NCI-H69 (cell line): ENCODE measurements at regions not wholly inside any gene's neighbourhood (a gene's known extent, or its start where the extent isn't known, plus 50 kb on each side); places are given as distances from the start of the nearest gene placed in this dataset.

Experiments used
- DNase-seq: peaks from one replicate; lab custom pipeline; 2025; lab: John Stamatoyannopoulos, UW

- DNase-seq = no peak
Measured at GRCh38 chr11:130614591-130614990, 166.1 kb downstream of the ADAMTS15 start.

GRCh38 chr11:130615561-130615960, 167.1 kb downstream of the ADAMTS15 start:
- no peak for DNase-seq

- no peak for DNase-seq
Measured at GRCh38 chr11:130616573-130616972, 168.1 kb downstream of the ADAMTS15 start.

- DNase-seq = no peak
Measured at GRCh38 chr11:130617001-130617400, 168.6 kb downstream of the ADAMTS15 start.

- DNase-seq = no peak
Measured at GRCh38 chr11:130620548-130620947, 172.1 kb downstream of the ADAMTS15 start.

GRCh38 chr11:130622141-130622542, 173.7 kb downstream of the ADAMTS15 start:
- DNase-seq = peak; percentile 88

GRCh38 chr11:130623670-130624668, 175.5 kb downstream of the ADAMTS15 start:
- DNase-seq = no peak

- no peak for DNase-seq
Measured at GRCh38 chr11:130624971-130625544, 176.6 kb downstream of the ADAMTS15 start.

GRCh38 chr11:130625578-130626306, 177.3 kb downstream of the ADAMTS15 start:
- peak; percentile 90 for DNase-seq

- peak; percentile 73 for DNase-seq
Measured at GRCh38 chr11:130629039-130629438, 180.6 kb downstream of the ADAMTS15 start.

GRCh38 chr11:130631119-130631518, 182.7 kb downstream of the ADAMTS15 start:
- no peak for DNase-seq

- DNase-seq = no peak
Measured at GRCh38 chr11:130633466-130633865, 185.0 kb downstream of the ADAMTS15 start.

- no peak for DNase-seq
Measured at GRCh38 chr11:130634186-130634585, 185.7 kb downstream of the ADAMTS15 start.

GRCh38 chr11:130634961-130635473, 186.6 kb downstream of the ADAMTS15 start:
- peak; percentile 91 for DNase-seq

- peak; percentile 17 for DNase-seq
Measured at GRCh38 chr11:130635937-130636630, 187.6 kb downstream of the ADAMTS15 start.

- peak; percentile 75 for DNase-seq
Measured at GRCh38 chr11:130636722-130637464, 188.4 kb downstream of the ADAMTS15 start.

- no peak for DNase-seq
Measured at GRCh38 chr11:130637566-130637965, 189.1 kb downstream of the ADAMTS15 start.

GRCh38 chr11:130638033-130638432, 189.6 kb downstream of the ADAMTS15 start:
- no peak for DNase-seq

GRCh38 chr11:130638624-130639023, 190.2 kb downstream of the ADAMTS15 start:
- no peak for DNase-seq

GRCh38 chr11:130639369-130639768, 190.9 kb downstream of the ADAMTS15 start:
- DNase-seq = no peak

- DNase-seq = no peak
Measured at GRCh38 chr11:130640526-130640925, 192.1 kb downstream of the ADAMTS15 start.
